ENCODE measurements at regions not wholly inside any gene's neighbourhood (a gene's known extent, or its start where the extent isn't known, plus 50 kb on each side); places are given as distances from the start of the nearest gene placed in this dataset.

GRCh38 chr17:73797594-73798110 lies 153.4 kb upstream of the SDK2 start:
- intact Hi-C loops (cut with micrococcal nuclease) (no loop called here), in situ Hi-C loops (cut with MboI) (no loop called here)
- Histone ChIP-seq H2AFZ (ENCODE audit: low read depth, low read length) (no peak overlapping the region), H3K9ac (ENCODE audit: insufficient read depth in 1 of 2, low read depth in 2 of 2, low read length in 2 of 2) (no peak overlapping the region), H3K27ac (ENCODE audit: extremely low read depth, low read depth, low read length) (no peak overlapping the region), H3K9me3 (replicated peaks; ENCODE audit: control insufficient read depth, insufficient read depth, low read depth, low read length) (no peaks in the 10 kb centered on the region), H3K4me2 (ENCODE audit: insufficient read depth, low read length) (no peak overlapping the region), H3K79me2 (ENCODE audit: control insufficient read depth, insufficient read depth, low read length) (no peaks in the 10 kb centered on the region), H3K27me3 (ENCODE audit: control insufficient read depth in 2 of 2, insufficient read depth in 2 of 2, low read length in 2 of 2) (no peaks in the 10 kb centered on the region; a peak in 1 of 5 replicates), H3K36me3 (ENCODE audit: control insufficient read depth, insufficient read depth, low read length) (no peaks in the 10 kb centered on the region), H3K9me1 (ENCODE audit: control insufficient read depth, insufficient read depth, low read length) (no peaks in the 10 kb centered on the region), H3K4me1 (replicated peaks in 1 of 2; ENCODE audit: control insufficient read depth in 2 of 2, insufficient read depth in 2 of 2, low read length in 2 of 2) (no peaks in the 10 kb centered on the region), H4K20me1 (replicated peaks; ENCODE audit: control insufficient read depth, insufficient read depth, low read length) (0 out of 2 replicates have a peak, but pooled peaks cover 4% of the 10 kb centered on the region), H3K4me3 (no peak overlapping the region)
- FAIRE-seq (no peak), ATAC-seq (no peak), DNase-seq (ENCODE audit: extremely low read depth in 1 of 4, low spot score in 3 of 4) (no peak)
- POLR2A ChIA-PET = no interaction called here
- CTCF ChIA-PET (ENCODE audit: low intra/inter-chr PET ratio) = no interaction called here
- 3% methylated on average over 4 of the region's 4 CpGs for WGBS (ENCODE audit: insufficient coverage, low coverage, missing lambda C conversion rate)
- no TSS peak for BruUV-seq (replicated peaks)
- TF ChIP-seq FOSL1 (tag; conservative IDR thresholded peaks at IDR 0.05) = no peak
- TF ChIP-seq ZNF609 (CRISPR knock-in tag; IDR thresholded peaks at IDR 0.05; ENCODE audit: borderline replicate concordance) = no peak
- TF ChIP-seq NUFIP1 (IDR thresholded peaks at IDR 0.05; ENCODE audit: partially characterized antibody) = no peak
- no peak for TF ChIP-seq NELFE (IDR thresholded peaks at IDR 0.05; ENCODE audit: insufficient read depth, insufficient read length)
- no peak for TF ChIP-seq ZNF121 (CRISPR knock-in tag; conservative IDR thresholded peaks at IDR 0.05)
